ENCODE measurements at regions not wholly inside any gene's neighbourhood (a gene's known extent, or its start where the extent isn't known, plus 50 kb on each side); places are given as distances from the start of the nearest gene placed in this dataset.

- in situ Hi-C loops (cut with MboI; ENCODE audit: low pct_unique_long_range_greater_than_20kb, low sequenced_read_pairs, unreplicated experiment): no loop called here
- no peak for TF ChIP-seq CTCF (IDR thresholded peaks at IDR 0.05; ENCODE audit: extremely low read depth, insufficient read depth, missing control alignments)
- no peak for DNase-seq (ENCODE audit: low spot score)
Measured at GRCh38 chr2:3948191-3948590, 244.8 kb downstream of the DCDC2C start.

- no peak for DNase-seq (ENCODE audit: low spot score)
- TF ChIP-seq CTCF (IDR thresholded peaks at IDR 0.05; ENCODE audit: extremely low read depth, insufficient read depth, missing control alignments): no peak
- in situ Hi-C loops (cut with MboI; ENCODE audit: low pct_unique_long_range_greater_than_20kb, low sequenced_read_pairs, unreplicated experiment): no loop called here
Measured at GRCh38 chr2:3951131-3951954, 248.0 kb downstream of the DCDC2C start.

- no peak for TF ChIP-seq CTCF (IDR thresholded peaks at IDR 0.05; ENCODE audit: extremely low read depth, insufficient read depth, missing control alignments)
- no peak for DNase-seq (ENCODE audit: low spot score)
- in situ Hi-C loops (cut with MboI; ENCODE audit: low pct_unique_long_range_greater_than_20kb, low sequenced_read_pairs, unreplicated experiment): no loop called here
Measured at GRCh38 chr2:3952866-3953516, 249.6 kb downstream of the DCDC2C start.

GRCh38 chr2:3954261-3954660 is 250.9 kb downstream of the DCDC2C start:
- DNase-seq (ENCODE audit: low spot score): no peak
- TF ChIP-seq CTCF (IDR thresholded peaks at IDR 0.05; ENCODE audit: extremely low read depth, insufficient read depth, missing control alignments): no peak
- in situ Hi-C loops (cut with MboI; ENCODE audit: low pct_unique_long_range_greater_than_20kb, low sequenced_read_pairs, unreplicated experiment): no loop called here

GRCh38 chr2:3956406-3956805 is 253.0 kb downstream of the DCDC2C start:
- DNase-seq (ENCODE audit: low spot score): no peak
- TF ChIP-seq CTCF (IDR thresholded peaks at IDR 0.05; ENCODE audit: extremely low read depth, insufficient read depth, missing control alignments): no peak
- in situ Hi-C loops (cut with MboI; ENCODE audit: low pct_unique_long_range_greater_than_20kb, low sequenced_read_pairs, unreplicated experiment): no loop called here

- no peak for DNase-seq (ENCODE audit: low spot score)
- in situ Hi-C loops (cut with MboI; ENCODE audit: low pct_unique_long_range_greater_than_20kb, low sequenced_read_pairs, unreplicated experiment): no loop called here
- TF ChIP-seq CTCF (IDR thresholded peaks at IDR 0.05; ENCODE audit: extremely low read depth, insufficient read depth, missing control alignments): no peak
Measured at GRCh38 chr2:3956892-3957291, 253.5 kb downstream of the DCDC2C start.
